GM19023 (cell line): ENCODE measurements at regions not wholly inside any gene's neighbourhood (a gene's known extent, or its start where the extent isn't known, plus 50 kb on each side); places are given as distances from the start of the nearest gene placed in this dataset.
A peak's percentile ranks its signal among the peaks of the same experiment; 100 is the strongest.
"Not testable (repeated sequence)": the region's sequence is repeated elsewhere in the genome, so short reads cannot be mapped to it uniquely, and the experiment has no call there.

Experiments
- ATAC-seq: cut with Tn5 transposase; IDR thresholded peaks from one replicate; pipeline ENCODE4 v1.9.1; 2021; ENCODE audit warnings: mild to moderate bottlenecking, moderate library complexity; ENCODE audit not compliant: unreplicated experiment

- no peak for ATAC-seq
Measured at GRCh38 chr4:112086036-112086434, 59.2 kb upstream of the FAM241A start.

GRCh38 chr4:112086661-112087060, 58.6 kb upstream of the FAM241A start:
- not testable (repeated sequence) for ATAC-seq

- not testable (repeated sequence) for ATAC-seq
Measured at GRCh38 chr4:112092330-112092729, 52.9 kb upstream of the FAM241A start.

GRCh38 chr4:112093636-112094202, 51.5 kb upstream of the FAM241A start:
- peak; percentile 62 for ATAC-seq

GRCh38 chr4:112094330-112094729, 50.9 kb upstream of the FAM241A start:
- peak; percentile 20 for ATAC-seq
